ENCODE measurements at regions not wholly inside any gene's neighbourhood (a gene's known extent, or its start where the extent isn't known, plus 50 kb on each side); places are given as distances from the start of the nearest gene placed in this dataset.

DNA sequence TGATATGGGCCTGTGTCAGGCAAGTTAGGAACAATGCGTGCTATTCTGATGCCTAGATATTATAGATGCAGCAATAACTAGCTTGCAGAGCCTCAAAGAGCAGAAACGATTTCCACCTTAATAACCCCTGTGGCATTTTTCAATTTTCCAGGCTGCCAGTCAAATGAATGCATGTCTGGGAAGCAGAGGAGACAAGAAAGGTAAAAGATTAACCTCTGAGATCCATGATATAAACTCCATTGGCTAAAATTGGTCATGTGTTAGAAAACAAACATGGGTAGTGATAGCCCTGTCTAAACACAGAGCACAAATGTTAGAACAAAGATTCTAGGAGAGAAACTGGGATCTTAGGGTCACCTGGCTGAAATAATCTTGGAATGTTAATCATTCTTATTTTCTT is 811.1 kb downstream of the DIAPH3 start:
- Histone ChIP-seq H4K20me1 (ENCODE audit: insufficient read depth) (no peaks in the 10 kb centered on the region), H3K27me3 (ENCODE audit: insufficient read depth, low read depth, low read length) (no peaks in the 10 kb centered on the region), H3K79me2 (replicated peaks; ENCODE audit: insufficient read depth, low read length) (no peaks in the 10 kb centered on the region), H3K4me3 (ENCODE audit: low read length) (peak overlapping the region; percentile 12), H3K9me3 (ENCODE audit: low read length) (no peaks in the 10 kb centered on the region), H3K4me2 (ENCODE audit: low read length) (peak overlapping the region; percentile 9), H3F3A (ENCODE audit: insufficient read depth, low read length, poor library complexity, severe bottlenecking) (peaks cover 8% of the 10 kb centered on the region), H3K27ac (ENCODE audit: low read length) (peak overlapping the region; percentile 76), H3K9ac (ENCODE audit: low read length) (no peak overlapping the region), H2AFZ (ENCODE audit: low read depth, low read length) (no peak overlapping the region), H3K9me2 (ENCODE audit: insufficient read depth, low read length) (no peaks in the 10 kb centered on the region), H3K36me3 (ENCODE audit: insufficient read depth, low read length) (no peaks in the 10 kb centered on the region)
- TF ChIP-seq TAF1 (IDR thresholded peaks at IDR 0.05; ENCODE audit: low read depth) = no peak
- peak; percentile 22 for TF ChIP-seq SMC3 (conservative IDR thresholded peaks at IDR 0.05; ENCODE audit: poor library complexity)
- TF ChIP-seq EZH2 (IDR thresholded peaks at IDR 0.05; ENCODE audit: borderline replicate concordance, insufficient read depth, low read length, poor library complexity, severe bottlenecking) = no peak
- TF ChIP-seq, protein P1, sequence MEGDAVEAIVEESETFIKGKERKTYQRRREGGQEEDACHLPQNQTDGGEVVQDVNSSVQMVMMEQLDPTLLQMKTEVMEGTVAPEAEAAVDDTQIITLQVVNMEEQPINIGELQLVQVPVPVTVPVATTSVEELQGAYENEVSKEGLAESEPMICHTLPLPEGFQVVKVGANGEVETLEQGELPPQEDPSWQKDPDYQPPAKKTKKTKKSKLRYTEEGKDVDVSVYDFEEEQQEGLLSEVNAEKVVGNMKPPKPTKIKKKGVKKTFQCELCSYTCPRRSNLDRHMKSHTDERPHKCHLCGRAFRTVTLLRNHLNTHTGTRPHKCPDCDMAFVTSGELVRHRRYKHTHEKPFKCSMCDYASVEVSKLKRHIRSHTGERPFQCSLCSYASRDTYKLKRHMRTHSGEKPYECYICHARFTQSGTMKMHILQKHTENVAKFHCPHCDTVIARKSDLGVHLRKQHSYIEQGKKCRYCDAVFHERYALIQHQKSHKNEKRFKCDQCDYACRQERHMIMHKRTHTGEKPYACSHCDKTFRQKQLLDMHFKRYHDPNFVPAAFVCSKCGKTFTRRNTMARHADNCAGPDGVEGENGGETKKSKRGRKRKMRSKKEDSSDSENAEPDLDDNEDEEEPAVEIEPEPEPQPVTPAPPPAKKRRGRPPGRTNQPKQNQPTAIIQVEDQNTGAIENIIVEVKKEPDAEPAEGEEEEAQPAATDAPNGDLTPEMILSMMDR (IDR thresholded peaks at IDR 0.05; ENCODE audit: poor library complexity, severe bottlenecking) = no peak
- peak; percentile 40 for TF ChIP-seq POLR2AphosphoS5 (IDR thresholded peaks at IDR 0.05)
- TF ChIP-seq, protein P2, sequence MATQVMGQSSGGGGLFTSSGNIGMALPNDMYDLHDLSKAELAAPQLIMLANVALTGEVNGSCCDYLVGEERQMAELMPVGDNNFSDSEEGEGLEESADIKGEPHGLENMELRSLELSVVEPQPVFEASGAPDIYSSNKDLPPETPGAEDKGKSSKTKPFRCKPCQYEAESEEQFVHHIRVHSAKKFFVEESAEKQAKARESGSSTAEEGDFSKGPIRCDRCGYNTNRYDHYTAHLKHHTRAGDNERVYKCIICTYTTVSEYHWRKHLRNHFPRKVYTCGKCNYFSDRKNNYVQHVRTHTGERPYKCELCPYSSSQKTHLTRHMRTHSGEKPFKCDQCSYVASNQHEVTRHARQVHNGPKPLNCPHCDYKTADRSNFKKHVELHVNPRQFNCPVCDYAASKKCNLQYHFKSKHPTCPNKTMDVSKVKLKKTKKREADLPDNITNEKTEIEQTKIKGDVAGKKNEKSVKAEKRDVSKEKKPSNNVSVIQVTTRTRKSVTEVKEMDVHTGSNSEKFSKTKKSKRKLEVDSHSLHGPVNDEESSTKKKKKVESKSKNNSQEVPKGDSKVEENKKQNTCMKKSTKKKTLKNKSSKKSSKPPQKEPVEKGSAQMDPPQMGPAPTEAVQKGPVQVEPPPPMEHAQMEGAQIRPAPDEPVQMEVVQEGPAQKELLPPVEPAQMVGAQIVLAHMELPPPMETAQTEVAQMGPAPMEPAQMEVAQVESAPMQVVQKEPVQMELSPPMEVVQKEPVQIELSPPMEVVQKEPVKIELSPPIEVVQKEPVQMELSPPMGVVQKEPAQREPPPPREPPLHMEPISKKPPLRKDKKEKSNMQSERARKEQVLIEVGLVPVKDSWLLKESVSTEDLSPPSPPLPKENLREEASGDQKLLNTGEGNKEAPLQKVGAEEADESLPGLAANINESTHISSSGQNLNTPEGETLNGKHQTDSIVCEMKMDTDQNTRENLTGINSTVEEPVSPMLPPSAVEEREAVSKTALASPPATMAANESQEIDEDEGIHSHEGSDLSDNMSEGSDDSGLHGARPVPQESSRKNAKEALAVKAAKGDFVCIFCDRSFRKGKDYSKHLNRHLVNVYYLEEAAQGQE (IDR thresholded peaks at IDR 0.05; ENCODE audit: borderline replicate concordance) = peak; percentile 86
- no peak for TF ChIP-seq MXI1 (conservative IDR thresholded peaks at IDR 0.05; ENCODE audit: poor library complexity, severe bottlenecking)
- TF ChIP-seq EP300 (conservative IDR thresholded peaks at IDR 0.05; ENCODE audit: poor library complexity, severe bottlenecking) = peak; percentile 64
- TF ChIP-seq RAD21 (conservative IDR thresholded peaks at IDR 0.05) = peak; percentile 30

DNA sequence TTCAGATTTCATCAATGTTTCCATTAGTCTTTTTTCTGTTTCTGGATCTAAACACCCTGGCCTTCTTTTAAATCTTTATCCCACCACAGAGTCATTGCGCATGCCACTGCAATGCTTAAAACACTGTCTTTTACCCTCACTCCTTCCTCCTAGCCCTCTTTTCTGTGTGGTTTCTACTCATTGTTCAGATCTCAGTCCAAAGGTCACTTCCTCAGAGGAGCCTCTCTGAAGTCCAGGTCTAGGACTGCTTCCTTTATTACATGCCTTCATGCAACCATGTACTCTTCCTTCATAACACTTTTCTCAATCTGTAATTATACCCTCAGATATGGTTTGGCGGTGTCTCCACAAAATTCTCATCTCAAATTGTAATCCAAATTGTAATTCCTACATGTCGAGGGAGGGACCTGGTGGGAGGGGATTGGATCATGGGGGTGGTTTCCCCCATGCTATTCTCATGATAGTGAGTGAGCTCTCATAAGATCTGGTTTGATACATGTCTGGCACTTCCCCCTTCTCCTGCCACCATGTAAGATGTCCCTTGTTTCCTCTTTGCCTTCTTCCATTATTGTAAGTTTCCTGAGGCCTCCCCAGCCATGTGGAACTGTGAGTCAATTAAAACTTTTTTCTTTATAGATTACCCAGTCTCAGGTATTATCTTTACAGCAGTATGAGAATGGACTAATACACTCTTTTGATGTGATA is 808.9 kb downstream of the DIAPH3 start:
- H3K36me3 ChIP-seq (ENCODE audit: insufficient read depth, low read length) = no peaks in the 10 kb centered on the region
- H3K27ac ChIP-seq (ENCODE audit: low read length) = no peak overlapping the region
- H3K9ac ChIP-seq (ENCODE audit: low read length) = no peak overlapping the region
- no peaks in the 10 kb centered on the region for H3K27me3 ChIP-seq (ENCODE audit: insufficient read depth, low read depth, low read length)
- no peak overlapping the region for H2AFZ ChIP-seq (ENCODE audit: low read depth, low read length)
- H4K20me1 ChIP-seq (ENCODE audit: insufficient read depth) = no peaks in the 10 kb centered on the region
- no peaks in the 10 kb centered on the region for H3K9me3 ChIP-seq (ENCODE audit: low read length)
- H3K4me3 ChIP-seq (ENCODE audit: low read length) = no peak overlapping the region
- no peak overlapping the region for H3K4me2 ChIP-seq (ENCODE audit: low read length)
- H3K9me2 ChIP-seq (ENCODE audit: insufficient read depth, low read length) = no peaks in the 10 kb centered on the region
- TF ChIP-seq TAF1 (IDR thresholded peaks at IDR 0.05; ENCODE audit: low read depth) (no peak), RAD21 (conservative IDR thresholded peaks at IDR 0.05) (no peak), MXI1 (conservative IDR thresholded peaks at IDR 0.05; ENCODE audit: poor library complexity, severe bottlenecking) (no peak), EP300 (conservative IDR thresholded peaks at IDR 0.05; ENCODE audit: poor library complexity, severe bottlenecking) (no peak), EZH2 (IDR thresholded peaks at IDR 0.05; ENCODE audit: borderline replicate concordance, insufficient read depth, low read length, poor library complexity, severe bottlenecking) (no peak), SMC3 (conservative IDR thresholded peaks at IDR 0.05; ENCODE audit: poor library complexity) (no peak), POLR2AphosphoS5 (IDR thresholded peaks at IDR 0.05) (no peak)
- TF ChIP-seq, protein P1 (IDR thresholded peaks at IDR 0.05; ENCODE audit: poor library complexity, severe bottlenecking) = no peak
- TF ChIP-seq, protein P2 (IDR thresholded peaks at IDR 0.05; ENCODE audit: borderline replicate concordance) = no peak
- H3F3A ChIP-seq (ENCODE audit: insufficient read depth, low read length, poor library complexity, severe bottlenecking) = peaks cover 8% of the 10 kb centered on the region
- no peaks in the 10 kb centered on the region for H3K79me2 ChIP-seq (replicated peaks; ENCODE audit: insufficient read depth, low read length)
